GM18520 (cell line): ENCODE measurements at regions not wholly inside any gene's neighbourhood (a gene's known extent, or its start where the extent isn't known, plus 50 kb on each side); places are given as distances from the start of the nearest gene placed in this dataset.

ENCODE experiments used
- ATAC-seq: cut with Tn5 transposase; IDR thresholded peaks from one replicate; pipeline ENCODE4 v1.9.1; 2021; ENCODE audit not compliant: unreplicated experiment

DNA sequence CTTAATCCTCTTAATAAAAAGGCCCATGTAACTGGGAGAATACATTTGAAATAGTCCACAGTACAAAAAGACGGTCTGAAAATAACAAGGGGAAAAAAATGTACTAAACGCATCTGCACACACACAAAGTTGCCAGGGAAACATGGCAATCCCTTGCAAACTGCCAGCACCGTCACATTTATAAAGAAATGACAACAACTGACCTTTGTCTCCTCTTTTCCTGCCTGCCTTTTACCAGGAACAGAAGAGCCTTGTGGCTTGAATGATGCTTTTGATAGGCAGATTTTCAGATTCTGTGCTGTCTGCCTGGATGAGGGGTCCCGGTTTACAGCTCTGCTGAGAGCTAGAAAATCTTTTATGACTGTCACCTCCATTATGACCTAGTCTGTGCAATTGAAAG, 308.6 kb upstream of the ZFP64 start:
- no peak for ATAC-seq

DNA sequence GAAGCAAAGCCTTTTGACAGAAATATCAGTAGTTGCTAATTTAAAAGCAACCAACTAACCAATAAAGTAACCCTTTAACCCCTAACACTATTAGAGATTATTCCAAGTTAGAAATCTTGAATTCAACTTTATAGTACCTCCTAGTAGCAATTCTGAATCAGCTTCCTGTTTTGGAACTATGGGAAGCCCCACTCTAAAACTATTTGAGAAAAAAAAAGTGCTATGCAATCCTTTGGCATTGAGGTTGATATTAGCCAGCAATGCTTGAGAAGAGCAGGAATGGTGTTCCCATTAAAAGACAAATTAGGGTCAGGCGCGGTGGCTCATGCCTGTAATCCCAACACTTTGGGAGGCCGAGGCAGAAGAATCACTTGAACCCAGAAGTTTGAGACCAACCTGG, 306.2 kb upstream of the ZFP64 start:
- no peak for ATAC-seq

DNA sequence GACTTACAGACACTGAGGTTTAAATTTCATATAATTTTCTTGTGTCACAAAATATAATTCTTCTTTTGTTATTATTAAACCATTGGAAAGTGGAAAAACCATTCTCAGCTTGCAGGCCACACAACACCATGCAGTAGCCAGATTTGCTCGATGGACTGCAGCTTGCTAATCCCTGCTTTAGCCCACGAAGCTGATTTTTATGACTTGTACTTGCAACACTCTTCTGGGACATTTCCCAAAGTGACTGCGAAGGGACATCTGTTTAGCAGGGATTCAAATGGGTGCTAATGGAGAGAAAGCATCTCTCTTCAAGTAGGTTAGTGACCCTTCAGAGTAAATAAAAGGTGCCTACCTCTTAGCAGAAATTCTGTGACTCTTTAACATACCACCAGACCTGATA, 304.6 kb upstream of the ZFP64 start:
- no peak for ATAC-seq

DNA sequence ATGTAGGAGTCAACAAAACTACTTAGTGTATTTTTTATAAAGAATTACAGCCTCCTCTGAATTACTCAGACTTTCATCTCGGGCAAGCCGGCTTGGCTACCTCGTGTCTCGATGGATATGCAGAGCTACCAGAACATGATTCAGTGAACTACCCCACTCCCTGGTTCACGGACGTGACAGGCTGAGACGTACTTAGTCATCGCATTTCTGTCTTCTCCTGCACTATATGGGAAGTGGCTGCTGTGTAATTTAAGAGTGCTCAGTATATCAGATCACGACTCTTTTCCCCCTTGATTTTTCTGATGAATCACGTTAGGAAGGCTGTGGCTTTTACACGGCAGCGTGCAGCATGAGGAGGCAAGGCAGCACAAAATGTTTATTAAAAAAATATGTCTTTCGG, 302.7 kb upstream of the ZFP64 start:
- no peak for ATAC-seq

DNA sequence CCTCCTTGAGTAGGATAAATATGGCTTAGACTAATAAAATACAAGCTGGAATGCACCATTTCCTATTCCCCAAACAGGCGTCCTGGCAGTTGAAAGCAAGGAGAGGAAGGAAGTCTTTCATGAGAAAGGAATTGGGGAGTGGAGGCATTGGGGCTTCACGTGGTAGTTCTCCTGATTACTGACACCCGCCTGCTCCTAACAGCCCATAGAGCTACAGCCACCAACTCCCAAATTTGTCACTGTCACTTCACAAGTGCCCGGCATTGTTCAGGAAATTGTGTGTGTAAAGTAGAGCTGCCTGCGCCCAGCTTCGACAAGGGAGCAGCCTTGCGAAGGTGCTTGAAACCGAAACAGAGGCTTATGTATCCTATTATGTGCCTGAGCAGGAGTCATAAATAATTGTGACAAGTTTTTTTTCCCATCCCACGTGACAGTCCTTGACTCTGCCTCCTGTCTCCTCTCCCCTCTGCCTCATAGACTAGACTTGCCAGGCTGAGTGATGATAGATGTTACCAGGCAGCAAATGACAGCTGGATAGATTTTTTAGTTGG, 301.7 kb upstream of the ZFP64 start:
- no peak for ATAC-seq

DNA sequence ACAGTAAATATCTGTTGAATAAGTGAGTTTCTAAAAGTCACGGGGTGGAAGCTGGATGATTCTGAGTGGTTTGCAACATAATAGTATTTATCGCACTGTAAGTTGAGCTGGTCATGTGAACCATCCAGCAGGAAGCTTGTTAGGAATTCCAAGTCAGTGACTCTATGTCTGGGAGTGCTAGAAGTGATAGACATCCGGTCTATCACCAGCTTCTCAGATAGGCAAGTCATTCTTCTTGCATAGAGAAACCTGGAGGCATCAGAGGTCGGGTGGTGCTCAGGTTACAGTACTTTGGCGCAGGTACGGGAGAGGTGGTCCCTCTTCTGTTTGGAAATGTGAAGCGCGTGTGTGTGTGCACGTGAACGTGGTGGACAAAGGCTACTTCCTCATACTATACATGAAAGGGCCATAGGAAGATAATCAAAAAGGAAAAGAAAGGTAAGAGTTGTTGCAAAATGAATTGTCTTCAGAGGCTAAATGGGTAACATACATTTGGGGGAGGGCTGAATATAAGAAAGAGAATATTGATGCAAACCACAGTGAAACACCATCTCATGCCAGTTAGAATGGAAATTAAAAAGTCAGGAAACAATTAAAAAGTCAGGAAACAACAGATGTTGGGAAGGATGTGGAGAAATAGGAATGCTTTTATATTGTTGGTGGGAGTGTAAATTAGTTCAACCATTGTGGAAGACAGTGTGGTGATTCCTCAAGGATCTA, 299.3 kb upstream of the ZFP64 start:
- ATAC-seq = no peak

DNA sequence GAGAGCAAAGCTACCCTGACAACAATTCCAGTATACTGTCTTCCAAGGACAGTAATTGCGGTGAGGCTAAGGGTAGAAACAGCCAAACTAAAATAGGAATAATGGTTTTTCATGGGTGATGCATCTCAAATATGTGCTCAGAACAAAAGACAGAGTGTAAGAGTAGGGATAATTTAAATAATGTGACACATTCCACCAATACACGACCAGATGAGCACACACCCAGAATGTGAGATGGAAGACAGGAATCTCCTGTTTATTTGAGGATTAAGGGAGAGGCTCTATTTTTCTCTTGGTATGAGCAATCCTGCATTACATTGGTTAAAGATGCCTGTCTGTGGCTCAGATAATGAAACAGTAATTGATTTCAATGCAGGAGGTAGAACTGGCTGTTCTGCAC, 292.9 kb upstream of the ZFP64 start:
- no peak for ATAC-seq

DNA sequence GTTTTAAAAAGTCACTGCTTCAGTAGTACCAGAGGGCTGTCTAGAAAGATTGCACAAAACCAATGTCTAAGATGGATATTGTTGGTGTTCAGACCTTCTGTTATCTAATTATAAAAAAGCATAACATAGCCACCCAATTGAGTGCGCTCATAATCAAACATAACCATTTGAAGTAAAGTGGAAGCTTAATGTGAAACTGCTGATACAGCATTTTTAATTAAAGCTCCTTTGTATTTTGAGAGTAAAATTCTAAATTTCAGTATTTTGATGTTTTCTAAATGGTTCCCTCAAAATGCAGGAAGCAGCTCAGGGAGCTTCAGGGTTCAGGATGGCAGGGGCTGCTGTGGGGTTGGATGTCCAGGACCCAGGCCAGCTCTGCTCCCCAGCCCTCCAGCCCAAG, 291.8 kb upstream of the ZFP64 start:
- ATAC-seq = no peak

DNA sequence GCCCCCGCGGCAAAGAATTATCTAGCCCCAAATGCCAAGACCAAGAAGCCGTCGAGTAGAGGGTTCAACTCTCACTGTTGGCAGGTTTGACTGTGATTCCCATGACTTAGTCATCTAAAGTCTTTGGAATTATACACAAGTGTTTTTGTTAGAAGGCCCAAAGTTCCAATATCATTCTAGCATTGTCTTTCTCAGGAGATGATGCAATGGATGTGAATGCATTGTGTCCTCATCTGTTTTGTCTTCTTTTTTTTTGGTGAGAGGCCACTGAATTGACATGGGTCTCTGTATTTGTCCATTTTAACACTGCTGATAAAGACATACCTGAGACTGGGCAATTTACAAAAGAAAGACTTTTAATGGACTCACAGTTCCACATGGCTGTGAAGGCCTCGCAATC, 290.5 kb upstream of the ZFP64 start:
- no peak for ATAC-seq

DNA sequence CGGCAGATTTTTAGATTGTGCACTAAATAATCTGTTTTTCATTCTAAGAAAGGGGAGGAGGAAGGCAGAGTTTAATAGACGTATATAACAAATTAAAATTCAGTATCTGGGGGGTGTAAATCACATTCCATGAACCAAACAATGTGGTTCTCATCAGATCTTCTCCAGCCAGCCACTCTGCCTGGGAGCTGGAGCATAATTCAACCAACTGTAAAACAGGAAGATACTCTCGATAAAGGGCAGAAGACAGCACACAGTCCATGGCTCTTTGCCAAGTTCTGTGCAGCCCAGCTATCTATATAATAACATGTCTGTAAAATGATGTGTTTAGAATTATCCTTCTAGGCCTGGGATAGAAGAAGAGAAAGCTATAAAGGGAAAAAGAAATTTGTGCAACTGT, 289.9 kb upstream of the ZFP64 start:
- no peak for ATAC-seq

DNA sequence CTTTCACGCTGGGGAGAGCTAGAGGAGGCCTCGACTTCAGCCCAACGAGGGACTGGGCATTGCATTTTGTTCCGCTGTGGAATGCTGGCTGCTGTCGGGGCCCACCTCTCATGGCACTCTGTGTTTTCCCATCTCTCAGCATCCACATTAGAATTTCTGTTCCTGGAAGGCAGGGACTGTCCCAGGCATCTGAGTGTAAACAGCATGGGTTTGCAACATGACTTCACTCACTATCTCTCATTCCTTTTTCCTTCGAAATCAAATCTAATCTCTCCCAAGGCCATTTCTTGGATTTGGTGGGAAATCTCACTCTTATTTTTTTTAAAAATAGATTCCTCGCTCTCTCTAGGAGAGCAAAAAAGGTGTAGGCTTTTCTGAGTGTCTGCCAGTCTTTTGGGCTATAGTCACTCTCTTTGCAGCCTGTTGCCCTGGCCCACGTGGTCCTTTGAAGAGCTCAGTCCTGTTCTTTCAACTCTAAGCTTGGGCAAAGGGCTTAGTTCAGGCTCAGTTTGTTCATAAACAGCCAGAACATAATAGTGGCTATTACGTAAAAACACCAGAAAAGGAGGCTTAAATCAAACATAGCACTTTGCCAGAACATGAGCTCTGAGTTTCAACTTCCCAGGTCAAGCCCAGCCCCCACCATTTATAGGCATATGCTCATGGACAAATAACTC, 284.6 kb upstream of the ZFP64 start:
- ATAC-seq = no peak

DNA sequence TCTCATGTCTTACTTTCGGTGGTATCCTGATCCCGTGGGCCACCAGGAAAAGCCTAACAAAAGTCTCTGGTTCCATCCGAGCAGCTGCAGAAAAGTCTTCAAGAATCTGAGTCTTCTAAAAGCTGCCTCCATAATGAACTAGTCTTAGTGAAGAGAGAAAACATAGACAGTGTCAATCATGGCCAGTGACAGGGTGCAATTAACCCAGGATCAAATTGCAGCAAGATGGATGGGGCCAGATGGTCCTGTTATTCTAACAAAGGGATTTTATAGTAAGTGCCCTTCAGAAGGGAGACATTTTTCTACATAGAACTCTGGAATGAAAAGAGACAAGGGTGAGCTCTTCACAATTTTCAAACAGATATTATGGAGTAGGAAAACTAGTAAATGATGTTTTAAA, 281.6 kb upstream of the ZFP64 start:
- no peak for ATAC-seq

DNA sequence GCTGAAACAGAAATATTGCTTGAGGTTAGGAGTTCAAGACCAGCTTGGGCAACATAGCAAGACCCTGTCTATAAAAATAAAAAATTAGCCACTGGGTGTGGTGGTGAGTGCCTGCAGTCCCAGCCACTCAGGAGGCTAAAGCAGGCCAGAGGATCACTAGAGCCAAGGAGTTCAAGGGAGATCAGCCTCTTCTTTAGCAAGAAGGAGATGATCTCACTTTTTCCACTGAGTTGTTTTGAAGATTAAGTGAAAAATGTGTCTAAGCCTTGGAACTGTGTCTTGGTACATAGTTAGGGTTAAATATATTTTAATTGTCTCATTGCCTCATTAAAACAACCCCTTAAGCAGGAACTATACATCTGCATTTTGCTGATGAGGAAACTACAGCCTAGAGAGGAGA, 279.0 kb upstream of the ZFP64 start:
- ATAC-seq = no peak

DNA sequence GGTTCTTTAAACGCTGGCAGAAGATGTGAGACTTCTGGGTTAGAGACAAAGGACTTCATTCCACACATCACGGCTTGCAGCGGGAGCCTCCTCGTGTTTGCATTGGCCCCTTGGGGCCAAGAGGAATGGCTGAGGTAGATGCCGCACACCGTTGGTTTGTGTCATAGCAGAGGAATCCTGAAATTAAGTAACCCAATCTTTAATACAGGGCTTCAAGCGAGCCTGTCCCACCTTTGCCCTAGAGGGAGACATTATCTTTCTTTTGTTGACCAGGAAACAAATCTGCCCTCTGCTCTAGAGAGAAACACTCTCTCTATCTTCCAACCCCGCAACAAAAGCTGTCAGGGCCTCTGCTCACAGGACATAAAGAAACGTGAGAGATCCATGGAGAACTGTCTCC, 277.5 kb upstream of the ZFP64 start:
- ATAC-seq = no peak

DNA sequence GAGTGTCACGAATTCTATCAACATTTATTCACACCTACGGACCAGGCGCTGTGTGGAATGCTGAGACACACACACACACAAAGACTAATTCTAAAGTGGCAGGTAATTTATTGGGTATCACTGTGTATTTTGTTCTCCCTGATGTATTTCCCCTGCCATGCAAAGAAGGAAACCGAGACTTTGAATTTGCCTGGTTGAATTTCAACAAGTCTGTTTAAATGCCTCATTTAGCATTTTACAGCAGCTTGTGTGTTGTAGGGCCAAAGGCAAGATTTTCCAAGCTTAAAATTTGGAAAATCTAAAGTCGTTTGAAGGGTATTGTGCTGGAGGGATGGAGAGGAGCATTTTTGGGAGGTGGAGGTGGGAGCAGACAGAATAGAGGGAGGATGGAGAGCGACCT, 274.4 kb upstream of the ZFP64 start:
- ATAC-seq = no peak

DNA sequence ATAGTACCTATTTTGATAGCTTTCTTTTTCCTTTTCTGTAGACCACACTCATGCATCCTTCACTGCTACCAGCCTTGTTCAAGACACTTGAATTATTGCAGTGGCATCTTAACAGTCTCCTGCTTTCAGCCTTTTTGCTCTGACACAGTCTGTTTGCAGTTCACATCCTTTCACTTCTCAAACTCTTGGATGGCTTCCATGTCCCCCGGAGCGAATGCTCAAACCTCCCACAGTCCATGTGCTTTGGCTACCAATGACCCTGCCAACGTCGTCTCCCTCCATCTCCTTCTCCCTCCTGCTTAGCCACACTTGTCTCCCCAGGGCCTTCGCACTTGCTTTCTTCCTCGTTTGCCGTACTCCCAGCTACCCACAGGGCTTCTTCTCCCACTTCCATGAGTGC, 270.0 kb upstream of the ZFP64 start:
- no peak for ATAC-seq

DNA sequence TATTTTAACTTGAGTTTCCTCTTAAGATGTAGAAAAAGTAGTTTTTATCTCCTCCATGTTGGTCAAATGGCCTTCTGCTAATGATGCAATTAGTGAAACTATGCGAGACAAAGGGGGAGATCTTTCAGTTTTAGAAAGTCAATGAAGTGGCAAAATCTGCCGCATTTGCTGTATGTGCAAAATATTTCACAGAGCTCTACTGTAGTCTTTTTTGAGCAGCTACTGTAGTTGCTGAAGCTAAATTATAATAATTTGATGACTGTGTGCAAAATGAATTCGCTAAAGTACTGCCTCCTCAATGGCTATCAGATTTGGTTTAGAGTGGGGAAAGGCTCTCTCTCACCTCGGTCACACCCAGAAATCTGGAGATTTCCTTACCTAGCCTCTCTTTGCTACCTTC, 267.6 kb upstream of the ZFP64 start:
- ATAC-seq = no peak

DNA sequence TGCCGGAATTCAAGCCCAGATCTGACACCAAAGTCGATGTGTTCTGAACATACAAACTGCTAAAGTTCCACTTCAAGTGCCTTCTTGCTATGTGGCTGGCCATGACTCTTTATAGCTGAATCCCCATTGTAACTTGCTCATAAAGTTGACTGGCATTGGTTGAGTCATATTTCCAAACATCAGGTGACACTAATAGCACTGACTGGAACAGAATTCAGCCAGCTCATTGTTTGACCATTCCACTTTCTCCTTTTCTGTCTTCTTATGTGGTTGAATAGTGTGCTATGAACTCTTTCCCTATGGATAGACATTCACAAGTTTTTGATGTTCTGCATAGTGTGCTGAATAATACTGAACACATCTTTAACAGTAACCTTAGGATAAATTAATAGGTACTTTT, 266.2 kb upstream of the ZFP64 start:
- no peak for ATAC-seq

DNA sequence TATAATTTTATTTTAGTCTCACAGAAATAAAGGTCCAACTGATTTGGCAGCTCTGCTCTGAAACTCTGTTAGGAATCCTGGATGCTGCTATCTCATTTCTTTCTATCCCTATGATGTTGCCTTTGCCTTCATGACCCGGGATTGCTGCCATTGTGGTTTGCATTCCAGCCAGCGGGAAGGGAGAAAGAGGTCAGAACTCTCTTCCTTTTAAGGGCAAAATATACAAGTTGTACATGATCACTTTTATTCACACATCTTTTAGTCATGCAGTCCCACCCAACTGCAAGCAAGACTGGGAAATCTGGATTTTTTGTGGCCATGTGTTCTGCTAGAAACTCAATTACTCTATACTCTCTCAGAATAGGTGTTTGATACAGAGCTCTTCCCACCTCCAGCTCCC, 263.1 kb upstream of the ZFP64 start:
- no peak for ATAC-seq

DNA sequence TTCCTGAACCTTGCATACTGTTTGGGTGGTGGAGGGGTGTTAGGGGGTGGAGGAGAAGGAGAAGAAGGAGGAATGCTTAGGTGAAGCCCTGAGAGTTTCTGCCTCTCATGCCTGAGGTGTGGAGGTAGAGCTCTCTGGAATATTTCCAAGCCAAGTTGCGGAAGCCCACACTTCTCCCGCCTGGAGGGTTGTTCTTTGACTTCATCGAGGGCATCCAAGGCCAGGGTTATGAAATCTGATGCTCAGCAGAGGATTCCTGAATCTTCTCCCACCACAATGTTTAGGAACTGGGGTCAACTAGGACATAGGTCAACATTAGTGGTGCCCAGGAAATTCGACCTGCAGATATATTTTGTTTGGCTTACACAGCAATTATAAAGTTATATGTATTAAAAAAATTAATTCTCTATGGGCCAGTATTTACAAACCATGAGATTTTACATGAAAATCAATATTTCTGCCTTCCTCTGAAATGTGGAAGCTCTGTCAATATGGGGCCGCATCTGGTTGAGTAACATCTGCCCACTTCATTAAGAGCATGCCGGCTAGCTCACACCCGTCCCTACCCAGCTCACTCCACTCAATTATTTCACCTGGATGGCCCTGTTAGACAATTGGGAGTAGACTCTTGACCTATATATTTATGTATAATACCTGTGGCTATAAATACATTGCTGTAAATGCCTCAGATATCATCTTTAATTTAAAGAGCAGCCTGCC, 257.1 kb upstream of the ZFP64 start:
- no peak for ATAC-seq

DNA sequence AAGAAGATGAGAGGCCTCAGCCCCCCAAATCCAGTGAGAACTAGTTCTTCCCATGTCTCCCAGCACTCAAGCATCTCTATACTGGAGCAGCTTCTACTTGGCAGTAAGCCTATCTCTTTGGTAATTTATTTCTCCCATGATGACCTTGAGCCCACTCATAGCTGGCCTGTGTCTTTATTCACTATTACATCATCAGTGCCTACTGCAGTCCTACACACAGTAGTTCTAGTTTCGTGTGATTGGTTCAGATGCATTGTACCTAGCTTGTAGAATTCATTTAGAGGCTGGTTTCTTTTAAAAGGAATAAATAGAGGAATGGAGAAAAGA, 255.6 kb upstream of the ZFP64 start:
- no peak for ATAC-seq
